Skin epidermis (tissue), 12 donors: ENCODE measurements at regions not wholly inside any gene's neighbourhood (a gene's known extent, or its start where the extent isn't known, plus 50 kb on each side); places are given as distances from the start of the nearest gene placed in this dataset.

ENCODE experiments used
- H3K27ac ChIP-seq, 21 experiments: fragments of 200-600 bp; sonication (generic) in 11 of 21; one replicate each; pipeline ENCODE4 v1.5.0; 2020; ENCODE audit warnings: mild to moderate bottlenecking in 3 of 21, inconsistent platforms in 2 of 21, moderate library complexity in 2 of 21
- H3K4me3 ChIP-seq, 7 experiments: fragments of 200-600 bp; sonication (generic) in 2 of 7; one replicate each; pipeline ENCODE4 v1.5.0; 2020; ENCODE audit warnings: inconsistent platforms in 2 of 7, mild to moderate bottlenecking in 2 of 7, moderate library complexity in 1 of 7

GRCh38 chr3:76715426-76715825 is 324.5 kb upstream of the ROBO2 start:
- Histone ChIP-seq H3K27ac (no peak overlapping the region), H3K4me3 (no peak overlapping the region)

GRCh38 chr3:76723366-76723765 is 316.5 kb upstream of the ROBO2 start:
- no peak overlapping the region for H3K27ac ChIP-seq

GRCh38 chr3:76724075-76724474 is 315.8 kb upstream of the ROBO2 start:
- no peak overlapping the region for H3K27ac ChIP-seq
- H3K4me3 ChIP-seq, result no peak overlapping the region

More at GRCh38 chr3:76723366-76723765, 316.5 kb upstream of the ROBO2 start:
- no peak overlapping the region for H3K4me3 ChIP-seq

GRCh38 chr3:76724706-76725105 is 315.2 kb upstream of the ROBO2 start:
- H3K4me3 ChIP-seq, result no peak overlapping the region
- no peak overlapping the region for H3K27ac ChIP-seq

GRCh38 chr3:76726034-76726433 is 313.9 kb upstream of the ROBO2 start:
- H3K27ac ChIP-seq, result no peak overlapping the region
- no peak overlapping the region for H3K4me3 ChIP-seq

- Histone ChIP-seq H3K4me3 (no peak overlapping the region), H3K27ac (no peak overlapping the region)
Observed at GRCh38 chr3:76728426-76728825, 311.5 kb upstream of the ROBO2 start.

GRCh38 chr3:76731471-76731870 is 308.4 kb upstream of the ROBO2 start:
- H3K4me3 ChIP-seq, result no peak overlapping the region

GRCh38 chr3:76733073-76733759 is 306.7 kb upstream of the ROBO2 start:
- Histone ChIP-seq H3K27ac (no peak overlapping the region), H3K4me3 (no peak overlapping the region)

More at GRCh38 chr3:76731471-76731870, 308.4 kb upstream of the ROBO2 start:
- no peak overlapping the region for H3K27ac ChIP-seq

GRCh38 chr3:76735152-76735551 is 304.7 kb upstream of the ROBO2 start:
- Histone ChIP-seq H3K27ac (no peak overlapping the region), H3K4me3 (no peak overlapping the region)

GRCh38 chr3:76753599-76753998 is 286.3 kb upstream of the ROBO2 start:
- Histone ChIP-seq H3K27ac (no peak overlapping the region), H3K4me3 (no peak overlapping the region)

- Histone ChIP-seq H3K27ac (no peak overlapping the region), H3K4me3 (no peak overlapping the region)
Observed at GRCh38 chr3:76754247-76754646, 285.7 kb upstream of the ROBO2 start.

- Histone ChIP-seq H3K4me3 (no peak overlapping the region), H3K27ac (no peak overlapping the region)
Observed at GRCh38 chr3:76756577-76756976, 283.3 kb upstream of the ROBO2 start.

GRCh38 chr3:76760336-76760735 is 279.6 kb upstream of the ROBO2 start:
- Histone ChIP-seq H3K27ac (no peak overlapping the region), H3K4me3 (no peak overlapping the region)

GRCh38 chr3:76765511-76765910 is 274.4 kb upstream of the ROBO2 start:
- Histone ChIP-seq H3K4me3 (no peak overlapping the region), H3K27ac (no peak overlapping the region)

GRCh38 chr3:76768912-76769311 is 271.0 kb upstream of the ROBO2 start:
- H3K27ac ChIP-seq, result no peak overlapping the region
- H3K4me3 ChIP-seq, result no peak overlapping the region

- Histone ChIP-seq H3K4me3 (no peak overlapping the region), H3K27ac (no peak overlapping the region)
Observed at GRCh38 chr3:76776927-76777326, 263.0 kb upstream of the ROBO2 start.

GRCh38 chr3:76788206-76788605 is 251.7 kb upstream of the ROBO2 start:
- Histone ChIP-seq H3K4me3 (no peak overlapping the region), H3K27ac (no peak overlapping the region)

- no peak overlapping the region for H3K4me3 ChIP-seq
- no peak overlapping the region for H3K27ac ChIP-seq
Observed at GRCh38 chr3:76789237-76789636, 250.7 kb upstream of the ROBO2 start.

- no peak overlapping the region for H3K27ac ChIP-seq
- H3K4me3 ChIP-seq, result no peak overlapping the region
Observed at GRCh38 chr3:76811418-76811817, 228.5 kb upstream of the ROBO2 start.

GRCh38 chr3:76812649-76813242 is 227.2 kb upstream of the ROBO2 start:
- Histone ChIP-seq H3K27ac (no peak overlapping the region), H3K4me3 (no peak overlapping the region)

GRCh38 chr3:76815561-76815960 is 224.3 kb upstream of the ROBO2 start:
- Histone ChIP-seq H3K4me3 (no peak overlapping the region), H3K27ac (no peak overlapping the region)

GRCh38 chr3:76820481-76820880 is 219.4 kb upstream of the ROBO2 start:
- Histone ChIP-seq H3K4me3 (no peak overlapping the region), H3K27ac (no peak overlapping the region)
